DMS114 treated with DMSO at 0.1 percent for 48 hours (cell line): ENCODE measurements at regions not wholly inside any gene's neighbourhood (a gene's known extent, or its start where the extent isn't known, plus 50 kb on each side); places are given as distances from the start of the nearest gene placed in this dataset.

Experiments used
- DNase-seq: peaks from one replicate; lab custom pipeline; 2025; ENCODE audit not compliant: unreplicated experiment; lab: John Stamatoyannopoulos, UW

DNA sequence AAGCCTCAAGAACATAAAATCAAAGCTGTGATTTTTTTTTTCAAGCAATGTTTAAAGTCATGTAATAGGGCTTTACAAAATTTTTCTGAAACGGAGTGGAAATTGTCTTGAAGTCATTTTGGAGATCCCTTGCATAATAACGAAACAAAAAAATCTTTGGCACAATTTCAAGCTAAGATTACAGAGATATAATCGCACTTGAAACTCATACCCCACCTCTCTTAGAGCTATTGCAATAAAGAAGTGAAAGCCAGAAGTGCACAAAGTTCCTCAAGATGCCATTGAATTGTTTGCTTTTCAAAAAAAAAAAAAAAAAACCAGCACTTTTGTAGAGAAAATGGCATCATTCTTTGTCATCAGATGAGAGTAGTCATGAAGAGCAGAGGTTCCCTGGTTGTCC, 152.3 kb downstream of the PAX3 start:
- DNase-seq = no peak

DNA sequence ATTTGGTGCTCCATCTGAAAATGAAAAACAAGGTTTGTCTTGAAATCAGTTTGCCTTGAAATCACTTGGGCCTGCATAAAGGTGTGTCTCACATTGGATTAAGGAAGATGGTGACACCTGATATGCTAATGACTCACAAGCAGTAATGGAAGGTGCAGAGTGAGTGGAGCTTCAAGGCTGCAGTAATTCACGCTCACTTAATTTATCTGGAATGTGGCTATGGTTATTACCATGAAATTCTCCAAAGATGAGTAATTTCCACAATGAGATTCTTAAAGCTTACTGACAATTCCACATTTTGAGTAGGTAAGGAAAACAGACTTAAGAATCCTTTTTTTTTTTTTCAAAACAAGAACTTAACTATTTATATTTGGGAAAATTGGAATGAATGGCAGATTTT, 156.8 kb downstream of the PAX3 start:
- no peak for DNase-seq

DNA sequence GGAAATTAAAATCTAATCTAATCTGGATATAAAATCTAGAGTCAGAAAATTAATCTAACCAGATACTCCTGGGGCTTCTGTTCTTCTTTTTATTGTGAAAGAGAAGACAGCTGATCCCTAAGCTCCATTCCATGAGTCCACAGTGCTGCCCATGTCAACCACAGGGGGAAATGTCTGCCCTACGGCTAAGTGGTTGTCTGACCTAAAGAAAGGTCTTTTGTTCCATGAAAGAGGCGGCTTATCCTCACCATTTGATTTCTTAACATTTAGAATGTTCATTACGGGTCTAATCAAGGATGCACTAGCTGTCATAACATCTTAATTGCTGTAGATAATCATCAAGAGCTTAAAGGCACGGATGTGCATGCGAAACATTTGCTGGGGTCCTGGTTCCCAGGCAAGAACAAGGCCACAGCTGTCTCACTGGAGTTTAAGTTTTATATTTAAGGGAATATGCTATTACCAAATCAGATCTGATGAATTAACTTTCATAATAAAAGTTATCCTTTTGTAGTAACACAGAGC, 162.6 kb downstream of the PAX3 start:
- DNase-seq = no peak

DNA sequence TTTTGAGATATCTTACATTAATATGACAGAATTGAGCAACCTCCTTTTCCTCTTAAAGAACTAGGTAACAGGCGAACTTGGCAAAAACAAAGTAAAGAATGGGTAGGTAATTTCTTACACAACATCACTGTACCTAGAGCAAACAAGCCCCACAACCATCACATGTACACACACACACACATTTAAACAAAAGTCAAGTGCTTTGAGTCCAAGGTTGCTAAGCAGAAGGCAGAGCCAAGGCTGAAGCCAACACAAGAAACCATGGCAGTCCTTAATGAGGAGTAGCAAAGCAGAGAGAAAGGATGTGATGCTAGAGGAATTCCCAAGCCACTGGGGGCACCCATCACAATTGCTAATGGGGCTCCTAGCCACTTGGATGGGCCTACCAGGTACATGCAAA, 164.1 kb downstream of the PAX3 start:
- no peak for DNase-seq

DNA sequence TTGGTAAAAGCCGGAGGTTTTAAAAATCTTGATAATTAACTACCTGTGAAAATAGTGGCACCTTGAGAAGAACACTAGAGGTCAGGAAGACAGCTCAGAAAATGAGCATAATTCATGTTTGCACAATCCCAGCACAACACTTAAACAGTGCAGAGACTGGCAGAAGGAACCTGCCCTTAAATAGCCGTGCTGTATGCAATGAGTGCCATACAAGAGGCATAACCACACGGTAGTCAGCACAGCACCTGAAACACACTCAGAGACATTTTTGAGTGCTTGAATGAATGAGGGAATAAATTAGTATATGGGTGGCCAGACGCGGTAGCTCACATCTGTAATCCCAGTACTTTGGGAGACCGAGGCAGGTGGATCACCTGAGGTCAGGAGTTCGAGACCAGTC, 164.9 kb downstream of the PAX3 start:
- DNase-seq = no peak

DNA sequence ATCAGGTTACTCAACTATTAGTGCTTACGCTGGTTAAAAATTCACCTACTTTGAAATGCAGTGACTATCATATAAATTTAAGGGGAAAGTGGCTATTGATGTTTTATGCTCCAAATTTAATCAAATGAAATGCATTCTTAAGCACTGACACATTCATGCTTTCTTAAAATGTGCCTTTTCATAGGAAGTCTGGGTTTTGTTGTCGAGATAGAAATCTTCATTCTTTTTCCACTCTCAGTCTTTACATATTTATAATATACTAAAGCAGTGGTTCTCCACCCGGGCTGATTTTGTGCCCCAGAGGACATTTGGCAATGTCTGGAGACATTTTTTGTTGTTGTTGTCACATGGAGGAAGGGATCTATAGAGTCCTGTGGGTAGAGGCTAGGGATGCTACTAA, 167.9 kb downstream of the PAX3 start:
- DNase-seq = no peak

DNA sequence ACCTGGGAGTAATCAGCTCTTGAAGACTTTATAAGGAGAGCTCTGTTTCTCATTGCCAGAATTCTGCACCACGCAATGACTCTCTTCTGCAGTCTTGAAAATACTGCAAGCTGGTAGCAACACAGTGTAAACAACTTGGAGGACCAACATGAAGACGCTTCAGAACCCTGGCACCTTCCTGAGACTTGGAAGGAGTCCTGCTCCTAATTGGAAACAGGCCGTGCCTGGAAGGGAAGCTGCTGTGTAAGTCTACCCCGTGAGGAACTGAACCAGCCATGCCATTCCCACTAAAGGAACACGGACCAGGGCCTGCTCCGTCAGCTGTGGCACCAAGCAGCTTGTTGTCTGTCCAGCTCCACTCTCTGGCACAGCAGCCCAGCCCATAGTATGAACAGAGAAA, 171.1 kb downstream of the PAX3 start:
- DNase-seq = no peak

DNA sequence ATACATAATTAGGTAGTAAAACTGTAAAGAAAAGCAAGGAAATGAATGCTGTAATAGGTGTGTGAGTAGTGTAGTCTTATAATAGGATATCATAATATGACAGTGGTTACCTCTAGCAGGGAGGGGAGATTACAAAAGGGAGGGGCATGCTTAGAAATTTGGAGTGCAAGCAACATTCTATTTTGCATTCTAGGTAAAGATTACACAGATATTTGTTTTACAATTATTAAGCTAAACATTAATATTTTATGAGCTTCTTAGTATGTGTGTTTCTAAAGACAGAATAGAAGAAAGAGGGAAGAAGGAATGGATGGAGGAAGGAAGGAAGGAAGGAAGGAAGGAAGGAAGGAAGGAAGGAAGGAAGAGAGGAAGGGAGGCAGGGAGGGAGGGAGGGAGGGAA, 177.9 kb downstream of the PAX3 start:
- no peak for DNase-seq

DNA sequence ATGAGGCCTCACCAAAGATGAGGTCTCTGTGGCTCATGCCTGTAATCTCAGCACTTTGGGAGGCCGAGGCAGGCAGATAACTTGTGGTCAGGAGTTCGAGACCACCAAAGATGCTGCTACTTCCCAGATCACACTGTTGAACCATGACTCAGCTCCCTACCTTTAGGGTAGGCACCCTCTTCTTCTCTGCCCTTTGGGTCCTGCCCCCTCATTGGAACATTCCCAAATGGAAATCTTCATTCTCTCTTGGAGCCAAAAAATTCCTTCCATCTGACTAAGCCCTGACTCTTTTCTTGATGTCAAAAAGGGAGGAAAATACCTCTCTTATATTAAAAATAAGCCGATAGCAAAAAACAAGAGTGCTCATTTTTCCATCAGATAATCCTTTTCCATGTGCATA, 183.5 kb downstream of the PAX3 start:
- DNase-seq = no peak

DNA sequence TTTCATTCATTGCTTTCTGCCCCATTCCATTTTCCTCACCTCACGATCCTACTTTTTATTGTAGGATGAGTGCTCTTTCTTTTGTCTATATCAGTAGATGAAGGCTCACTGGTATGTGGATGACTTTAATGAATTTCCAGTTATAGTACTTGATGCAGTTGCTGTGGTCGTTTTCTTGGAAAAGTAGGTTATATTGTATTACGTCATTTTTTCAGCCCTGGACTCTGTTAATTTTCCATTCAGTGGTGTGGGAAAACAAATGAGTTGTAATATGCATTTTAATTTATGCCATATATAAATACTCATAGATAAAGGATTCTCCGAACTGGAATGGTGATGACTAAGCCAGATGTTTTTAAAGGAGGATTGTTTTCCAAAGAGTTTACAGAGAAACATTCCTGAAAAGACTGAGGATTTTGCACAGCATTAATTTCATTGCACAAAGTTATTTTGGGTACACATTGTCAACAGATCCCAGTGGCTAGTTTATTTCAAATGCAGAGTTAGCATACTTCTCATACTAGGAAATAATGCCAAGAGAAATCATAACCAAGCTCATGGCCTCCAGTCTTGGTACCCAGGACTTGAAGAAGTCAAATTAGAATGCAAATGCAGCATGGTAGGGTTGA, 189.7 kb downstream of the PAX3 start:
- no peak for DNase-seq

DNA sequence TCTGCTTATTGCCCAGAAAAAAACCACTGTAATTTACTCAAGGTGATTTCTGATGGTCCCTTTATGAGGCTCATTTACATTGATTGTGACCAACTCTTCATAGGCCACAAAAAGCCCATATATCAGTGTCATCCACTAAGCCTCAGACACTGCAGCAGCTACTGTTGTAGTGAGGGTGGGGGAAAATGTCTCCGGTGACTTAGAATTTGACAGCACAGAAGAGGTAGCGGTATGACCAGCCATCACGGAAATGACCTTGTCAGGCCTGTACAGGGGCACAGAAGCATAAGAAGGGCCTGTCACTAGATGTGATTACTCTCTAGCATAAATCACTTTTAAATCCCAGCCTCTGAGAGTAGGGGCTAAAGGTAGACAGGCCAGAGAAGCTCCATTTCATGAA, 190.3 kb downstream of the PAX3 start:
- no peak for DNase-seq

DNA sequence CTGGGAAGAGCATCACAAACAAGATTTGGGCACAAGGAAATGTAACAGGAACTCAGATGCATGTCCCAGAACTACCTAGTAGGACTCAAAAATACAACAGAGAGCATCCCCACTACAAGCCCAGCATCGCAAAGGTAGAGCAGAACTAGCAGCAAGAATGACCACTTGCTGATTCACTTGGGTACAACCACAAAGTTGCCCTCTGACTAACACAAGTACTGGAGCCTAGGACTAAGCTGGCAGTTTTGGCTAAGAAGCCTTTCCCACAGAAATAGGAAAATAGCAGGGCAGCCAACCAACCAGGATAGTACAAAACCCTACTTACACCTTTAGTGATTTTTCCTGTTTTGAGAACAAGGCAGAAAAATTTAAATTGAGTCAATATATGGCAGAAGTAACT, 193.8 kb downstream of the PAX3 start:
- DNase-seq = no peak

DNA sequence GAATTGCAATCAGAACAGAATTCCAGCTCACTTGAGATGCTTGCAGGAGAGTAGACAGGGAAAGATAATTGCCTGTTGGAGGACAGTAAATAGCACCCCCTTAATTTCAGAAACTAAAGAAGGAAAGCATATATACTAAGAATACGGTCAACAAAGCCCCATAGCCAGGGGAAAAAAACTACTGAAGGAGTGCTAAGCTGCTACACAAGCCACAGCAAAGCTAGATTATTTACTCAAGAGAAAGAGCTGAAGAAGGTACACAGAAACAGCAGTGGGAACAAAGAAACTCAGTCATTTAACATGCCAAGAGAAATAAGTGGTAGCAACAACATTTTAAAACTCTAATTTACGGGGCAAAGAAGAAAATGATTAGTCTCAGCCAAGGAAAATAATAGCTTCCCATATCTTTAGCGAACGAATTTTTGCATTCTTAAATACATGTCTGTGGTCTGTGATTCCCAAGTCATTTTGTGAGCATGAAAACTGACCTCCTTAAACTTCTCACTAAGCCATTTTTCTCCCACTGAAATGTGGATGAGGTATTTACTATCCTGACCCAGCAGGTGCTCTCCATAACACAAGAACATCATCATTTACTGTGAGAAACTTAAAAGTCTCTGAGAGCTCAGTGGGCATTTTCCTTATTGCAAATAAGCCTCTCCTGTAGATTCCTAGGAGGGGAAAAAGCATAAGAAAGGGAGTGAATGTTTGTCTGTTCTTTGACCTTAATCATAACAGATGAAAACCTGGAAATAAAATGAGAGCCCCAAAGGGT, 196.0 kb downstream of the PAX3 start:
- no peak for DNase-seq

DNA sequence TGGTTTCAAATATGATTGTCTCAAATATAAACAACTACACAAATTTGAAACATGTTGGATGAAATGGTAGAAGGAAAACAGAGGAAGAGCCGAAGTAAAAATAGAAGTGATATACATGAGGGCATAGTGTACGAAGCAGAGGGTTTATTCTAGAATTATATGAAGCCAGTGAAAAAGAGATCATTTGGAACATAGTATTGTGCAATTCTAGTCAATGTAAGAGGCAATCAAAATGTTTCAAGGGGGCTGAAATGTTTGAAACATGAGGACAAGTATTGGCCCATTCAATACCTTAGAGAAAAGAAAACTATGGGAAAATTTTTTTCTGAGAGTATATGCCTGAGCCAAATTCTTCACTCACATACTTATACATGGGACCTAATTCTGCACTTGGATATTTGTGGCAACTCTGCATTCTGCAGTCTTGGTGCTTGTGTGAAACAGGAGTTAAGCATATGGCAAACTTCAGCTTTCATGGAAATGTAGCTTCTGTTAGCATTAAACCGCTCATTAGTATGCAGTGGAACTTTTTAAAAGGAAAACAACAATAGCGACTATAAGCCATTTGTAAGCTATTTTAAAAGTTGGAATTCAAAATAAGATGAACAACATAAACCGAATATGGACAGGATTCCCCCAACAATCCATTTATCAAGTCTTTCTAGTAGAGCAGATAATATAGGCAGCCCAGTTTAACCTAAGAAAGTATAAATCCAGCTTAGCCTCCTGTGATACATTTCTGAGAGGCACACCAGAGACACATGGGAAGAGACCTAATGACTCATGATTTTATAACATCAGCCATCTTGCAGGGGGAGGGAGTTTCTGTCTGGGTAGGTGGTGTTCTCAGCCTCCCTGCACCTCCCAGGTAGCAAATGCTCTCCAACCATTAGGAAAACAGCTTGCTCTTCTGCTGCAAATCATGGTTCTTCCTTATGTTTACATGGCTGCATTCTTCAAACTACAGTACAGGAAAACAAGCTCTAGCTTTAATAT, 197.8 kb downstream of the PAX3 start:
- DNase-seq = no peak

DNA sequence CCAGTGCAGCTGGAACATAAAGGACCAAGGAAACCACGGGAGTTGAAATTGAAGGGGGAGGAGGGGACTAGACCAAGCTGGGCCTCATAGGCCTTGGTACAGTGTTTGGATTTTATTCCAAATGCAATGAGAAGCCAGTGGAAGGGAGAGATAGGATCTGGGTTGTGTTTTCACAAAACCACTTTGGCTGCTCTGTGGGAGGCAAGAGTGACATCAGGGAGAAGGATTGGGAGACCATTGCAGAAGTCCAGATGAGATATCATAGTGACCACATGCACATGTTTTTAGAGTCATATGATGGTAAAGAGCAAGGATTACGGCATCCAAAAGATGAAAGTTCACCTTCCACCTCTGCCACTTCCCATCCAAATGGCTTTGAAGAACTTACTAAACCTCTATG, 210.2 kb downstream of the PAX3 start:
- no peak for DNase-seq

DNA sequence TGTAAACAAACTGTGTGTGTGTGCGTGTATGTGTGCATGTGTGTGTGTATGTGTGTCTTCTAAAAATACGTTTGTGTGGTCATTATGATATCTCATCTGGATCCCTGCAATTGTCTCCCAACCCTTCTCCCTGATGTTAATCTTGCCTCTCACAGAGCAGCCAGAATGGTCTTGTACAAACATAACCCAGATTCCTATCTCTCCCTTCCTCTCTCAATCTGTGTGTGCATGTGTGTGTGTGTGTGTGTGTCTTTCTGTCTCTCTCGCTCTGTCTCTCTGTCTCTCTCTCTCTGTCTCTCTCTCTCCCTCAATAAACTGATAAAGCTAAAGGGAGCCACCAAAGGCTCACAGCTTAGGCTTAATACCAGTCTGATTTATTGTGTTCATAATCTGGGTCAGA, 210.8 kb downstream of the PAX3 start:
- no peak for DNase-seq

DNA sequence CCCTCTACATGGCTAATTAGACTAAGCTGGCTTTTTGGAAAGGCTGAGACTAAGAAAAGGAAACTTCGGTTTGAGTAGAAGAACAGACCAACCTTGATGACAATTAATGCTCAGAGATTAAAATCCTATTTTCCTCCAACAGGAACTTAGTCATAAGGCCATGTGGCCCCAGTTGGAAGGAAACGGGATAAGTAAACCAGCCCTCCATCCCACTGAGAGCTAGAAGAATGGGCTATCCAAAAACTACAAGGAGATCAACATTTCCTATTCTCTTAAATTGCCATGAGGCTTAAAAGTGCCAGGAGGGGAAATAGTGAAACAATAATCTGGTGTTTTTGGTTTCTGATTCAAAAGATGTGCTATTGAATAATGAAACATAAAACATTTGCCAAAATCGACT, 216.6 kb downstream of the PAX3 start:
- no peak for DNase-seq

DNA sequence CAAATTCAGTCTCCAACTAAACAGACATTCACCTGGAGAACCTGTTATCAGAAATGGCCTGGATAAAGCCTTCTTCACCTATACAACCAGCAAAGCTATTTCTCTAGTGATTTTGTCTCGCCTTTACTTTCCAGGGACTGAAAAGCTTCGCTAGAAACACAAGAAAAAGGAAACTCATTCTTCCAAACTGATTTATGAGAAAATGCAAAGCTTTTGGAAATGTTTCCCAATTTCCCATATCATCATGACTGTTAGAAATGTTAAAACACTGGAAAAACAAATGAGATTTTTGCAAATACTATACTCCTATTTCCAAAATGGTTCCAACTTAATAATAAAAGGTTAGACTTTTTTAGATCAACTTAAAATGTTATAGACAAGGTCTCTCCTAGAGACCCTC, 218.7 kb downstream of the PAX3 start:
- no peak for DNase-seq

DNA sequence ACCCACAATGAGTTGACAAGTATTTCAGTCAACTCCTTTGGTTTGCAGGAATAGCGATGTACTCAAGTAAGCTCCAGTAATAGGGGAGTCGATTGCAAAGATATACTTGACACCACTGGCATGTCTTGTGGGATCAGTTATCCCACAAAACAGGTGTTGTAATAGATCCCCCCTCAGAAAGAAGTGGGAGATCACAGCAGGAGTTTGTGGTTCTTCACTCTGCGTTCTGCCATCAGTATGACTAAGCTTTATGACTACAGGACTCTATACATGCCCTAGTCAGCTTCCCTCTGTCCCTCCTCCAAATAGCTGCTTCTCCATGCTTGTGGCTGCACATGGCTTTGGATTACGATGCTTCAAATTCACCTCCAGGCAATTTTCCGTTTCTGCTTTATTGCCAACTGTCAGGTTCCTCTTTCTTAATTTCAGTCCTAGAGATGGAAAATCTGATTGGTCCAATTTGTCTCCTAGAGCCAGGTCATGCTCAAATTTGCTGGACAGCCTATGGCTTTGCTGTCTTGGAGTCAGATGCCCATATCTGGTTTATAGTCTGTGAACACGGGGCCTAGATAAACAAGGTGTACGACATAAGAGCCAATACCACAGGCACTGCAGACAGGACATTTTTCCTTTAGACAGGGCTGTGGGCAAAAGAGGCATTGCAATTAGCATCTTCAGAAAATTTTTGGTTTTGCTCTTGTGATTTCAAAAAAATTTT, 221.7 kb downstream of the PAX3 start:
- no peak for DNase-seq

DNA sequence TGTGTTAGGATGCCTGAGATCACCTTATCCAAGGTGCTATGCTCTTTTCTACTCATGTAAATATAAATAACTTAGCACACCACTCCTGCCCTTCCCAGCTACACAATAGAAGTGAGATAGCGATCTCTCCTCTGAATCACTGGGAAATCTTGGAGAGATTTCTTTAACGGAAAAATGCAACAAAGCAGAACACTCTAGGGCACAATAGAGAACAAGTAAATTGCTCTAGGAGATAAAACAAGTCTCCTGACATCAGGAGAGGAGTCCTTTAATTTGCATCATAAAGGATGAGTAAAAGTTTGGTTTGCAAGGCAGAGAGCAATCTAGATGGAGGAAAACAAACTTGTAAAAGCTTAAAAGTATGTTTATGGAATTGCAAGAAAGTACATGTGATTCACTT, 224.1 kb downstream of the PAX3 start:
- DNase-seq = no peak

DNA sequence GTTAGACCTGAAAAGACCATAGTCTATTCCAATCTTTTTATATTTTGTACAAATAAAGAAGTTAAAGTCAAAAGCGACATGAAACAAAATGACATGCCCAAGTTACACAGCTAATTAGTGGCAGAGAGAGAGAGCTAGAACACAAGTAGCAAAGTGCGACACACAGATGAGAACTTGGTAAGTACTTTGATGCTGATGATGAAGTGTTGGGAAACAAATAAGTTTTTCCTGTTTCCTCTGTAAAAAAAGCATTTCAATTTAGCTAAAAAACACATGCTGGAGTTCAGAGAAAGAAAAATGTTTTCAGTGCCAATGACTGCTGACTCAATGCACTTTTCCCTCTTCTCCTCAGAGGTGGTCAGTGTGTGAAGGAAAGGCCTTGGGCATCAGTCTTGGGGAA, 226.9 kb downstream of the PAX3 start:
- DNase-seq = no peak
